ENCODE measurements at regions not wholly inside any gene's neighbourhood (a gene's known extent, or its start where the extent isn't known, plus 50 kb on each side); places are given as distances from the start of the nearest gene placed in this dataset.

DNA sequence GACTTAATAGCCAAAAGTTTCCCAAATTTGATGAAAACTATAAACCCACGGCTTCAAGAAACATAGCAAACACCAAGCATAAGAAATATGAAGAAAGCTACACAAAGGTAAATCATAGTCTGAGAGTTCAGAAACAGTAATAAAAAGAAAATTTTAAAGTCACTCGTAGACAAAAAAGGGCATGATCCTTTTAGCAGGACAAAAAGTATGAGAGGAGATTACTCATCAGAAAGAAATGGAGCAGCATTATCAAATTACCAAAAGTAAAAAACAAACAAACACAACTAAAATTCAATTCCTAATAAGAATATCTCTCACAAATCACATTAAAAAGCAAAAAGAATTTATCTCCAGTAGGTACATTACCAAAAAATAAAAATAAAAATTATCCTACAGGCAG, 279.4 kb upstream of the UBE2E2 start:
- TF ChIP-seq POLR2A (IDR thresholded peaks at IDR 0.05), result no peak
- TF ChIP-seq, protein P1, sequence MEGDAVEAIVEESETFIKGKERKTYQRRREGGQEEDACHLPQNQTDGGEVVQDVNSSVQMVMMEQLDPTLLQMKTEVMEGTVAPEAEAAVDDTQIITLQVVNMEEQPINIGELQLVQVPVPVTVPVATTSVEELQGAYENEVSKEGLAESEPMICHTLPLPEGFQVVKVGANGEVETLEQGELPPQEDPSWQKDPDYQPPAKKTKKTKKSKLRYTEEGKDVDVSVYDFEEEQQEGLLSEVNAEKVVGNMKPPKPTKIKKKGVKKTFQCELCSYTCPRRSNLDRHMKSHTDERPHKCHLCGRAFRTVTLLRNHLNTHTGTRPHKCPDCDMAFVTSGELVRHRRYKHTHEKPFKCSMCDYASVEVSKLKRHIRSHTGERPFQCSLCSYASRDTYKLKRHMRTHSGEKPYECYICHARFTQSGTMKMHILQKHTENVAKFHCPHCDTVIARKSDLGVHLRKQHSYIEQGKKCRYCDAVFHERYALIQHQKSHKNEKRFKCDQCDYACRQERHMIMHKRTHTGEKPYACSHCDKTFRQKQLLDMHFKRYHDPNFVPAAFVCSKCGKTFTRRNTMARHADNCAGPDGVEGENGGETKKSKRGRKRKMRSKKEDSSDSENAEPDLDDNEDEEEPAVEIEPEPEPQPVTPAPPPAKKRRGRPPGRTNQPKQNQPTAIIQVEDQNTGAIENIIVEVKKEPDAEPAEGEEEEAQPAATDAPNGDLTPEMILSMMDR (IDR thresholded peaks at IDR 0.05), result no peak
